GM12873 (cell line): ENCODE measurements at regions not wholly inside any gene's neighbourhood (a gene's known extent, or its start where the extent isn't known, plus 50 kb on each side); places are given as distances from the start of the nearest gene placed in this dataset.

Experiments
- CTCF ChIP-seq: IDR thresholded peaks from 2 replicates; pipeline ENCODE4 v1.5.1; 2012; ENCODE audit warnings: low read depth, mild to moderate bottlenecking, moderate library complexity, low read length, control low read depth; ENCODE audit not compliant: insufficient read depth; ENCODE audit errors: missing control alignments

GRCh38 chr7:68868978-68869377, 729.3 kb upstream of the AUTS2 start:
- no peak for TF ChIP-seq CTCF

GRCh38 chr7:68873616-68874015, 724.7 kb upstream of the AUTS2 start:
- no peak for TF ChIP-seq CTCF

DNA sequence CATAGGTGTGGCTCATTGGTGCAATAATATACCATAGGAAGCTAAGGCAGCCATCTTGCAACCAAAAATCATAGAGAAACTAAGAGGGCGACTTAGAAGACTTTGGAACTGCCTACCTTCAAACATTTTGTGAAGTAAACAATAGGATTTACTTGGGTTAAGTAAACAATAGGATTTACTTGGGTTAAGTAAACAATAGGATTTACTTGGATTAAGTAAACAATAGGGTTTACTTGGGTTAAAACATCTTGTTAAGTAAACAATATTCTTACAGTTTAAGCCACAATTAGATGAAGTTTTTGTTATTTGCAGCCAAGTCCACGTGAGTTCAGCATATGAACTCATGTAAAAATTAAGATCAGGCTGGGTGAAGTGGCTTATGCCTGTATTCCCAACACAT, 722.4 kb upstream of the AUTS2 start:
- no peak for TF ChIP-seq CTCF

DNA sequence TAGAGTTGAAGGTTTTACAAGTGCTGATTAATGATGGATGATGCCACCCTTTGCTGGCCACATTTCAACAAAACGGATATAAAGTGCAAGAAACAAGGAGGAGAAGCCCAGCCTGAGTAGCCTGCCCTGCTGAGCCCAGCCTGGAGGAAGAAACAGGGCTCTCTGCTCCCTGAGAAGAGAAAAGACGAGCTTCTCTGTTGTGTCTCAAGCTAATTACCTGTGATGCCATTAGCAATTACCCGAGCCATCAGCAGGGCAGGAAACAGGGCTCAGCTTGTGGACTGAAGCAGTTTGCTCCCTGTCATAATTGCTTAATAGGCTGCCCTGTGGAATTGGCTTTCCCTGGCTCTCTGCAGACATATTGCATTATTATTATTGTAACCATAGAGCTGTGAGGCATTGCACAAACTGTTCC, 709.3 kb upstream of the AUTS2 start:
- TF ChIP-seq CTCF, result no peak

DNA sequence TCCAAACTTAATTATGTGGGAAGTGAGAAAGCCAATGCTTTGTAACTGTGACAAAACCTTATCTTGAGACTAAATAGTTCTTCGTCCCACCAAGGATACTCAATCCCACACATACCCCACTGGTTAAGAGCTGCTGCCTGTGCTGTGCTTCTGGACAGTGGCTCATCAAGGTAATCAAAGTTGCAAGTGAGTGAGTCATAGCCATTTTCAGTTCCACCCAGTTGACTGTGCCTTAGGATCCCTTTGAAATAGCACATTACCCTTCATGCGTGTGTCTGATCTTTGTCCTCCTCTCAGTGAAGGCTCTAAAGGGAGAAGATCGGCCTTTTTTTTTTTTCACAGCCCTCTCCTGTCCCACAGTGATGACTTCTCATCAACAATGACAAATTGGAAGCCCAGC, 706.0 kb upstream of the AUTS2 start:
- no peak for TF ChIP-seq CTCF

DNA sequence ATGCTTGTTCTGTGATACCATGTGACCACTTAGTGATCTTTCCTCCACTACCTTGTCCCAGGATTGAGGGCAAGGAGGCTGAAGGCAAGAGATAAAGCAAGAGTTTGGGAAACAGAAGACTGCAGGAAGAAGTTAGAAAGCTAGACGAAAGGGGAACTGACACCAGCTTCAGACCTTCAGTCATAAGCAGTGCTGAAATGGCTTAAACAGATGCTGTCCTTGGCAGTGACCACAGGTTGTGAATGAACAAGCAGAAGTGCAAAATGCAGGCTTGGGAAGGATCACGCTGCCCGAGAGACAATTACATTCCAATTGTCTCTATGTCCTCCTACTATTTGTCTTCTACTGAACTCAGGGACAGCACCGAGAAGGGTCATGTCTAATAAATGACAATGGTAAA, 704.9 kb upstream of the AUTS2 start:
- no peak for TF ChIP-seq CTCF

- TF ChIP-seq CTCF, result no peak
Measured at GRCh38 chr7:68900096-68900495, 698.2 kb upstream of the AUTS2 start.

DNA sequence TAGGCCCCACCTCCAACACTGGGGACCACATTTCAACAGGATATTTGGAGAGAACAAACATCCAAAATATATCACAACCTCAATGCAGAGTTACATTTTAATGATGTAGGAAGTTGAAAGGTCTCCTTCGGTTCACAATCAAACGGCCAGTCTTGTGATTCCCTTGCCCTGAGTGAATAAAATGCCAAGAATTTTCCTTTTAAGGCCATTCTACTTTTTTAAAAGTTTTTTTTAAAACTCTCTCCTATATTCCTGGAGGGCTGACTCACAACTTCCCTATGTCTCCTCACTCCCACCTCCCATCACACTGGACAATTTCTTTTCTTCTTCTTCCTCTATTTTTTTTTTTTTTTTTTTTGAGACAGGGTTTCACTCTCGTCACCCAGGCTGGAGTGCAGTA, 693.6 kb upstream of the AUTS2 start:
- no peak for TF ChIP-seq CTCF
